PC-9 (cell line): ENCODE measurements at regions not wholly inside any gene's neighbourhood (a gene's known extent, or its start where the extent isn't known, plus 50 kb on each side); places are given as distances from the start of the nearest gene placed in this dataset.

Experiments
- BruUV-seq: library from RNA; stranded (reverse); fragments of 400-500 nt; replicated peaks from 2 replicates; lab custom pipeline; 2021; lab: Mats Ljungman, UMichigan
- CTCF ChIA-PET: fragments of 300-600 bp; sonication (Branson Sonifier 250); formaldehyde crosslinking; loops from one replicate; lab custom pipeline; 2022; ENCODE audit warnings: antibody characterized with exemption; lab: Charles Lee
- POLR2A ChIA-PET: fragments of 300-600 bp; sonication (Branson Sonifier 250); formaldehyde crosslinking; loops from one replicate; lab custom pipeline; 2022; ENCODE audit warnings: antibody characterized with exemption; ENCODE audit not compliant: unreplicated experiment; lab: Charles Lee
- DNase-seq, 2 experiments: peaks; one replicate each; pipeline versions ENCODE4 v3.0.0 to v3.0.0-alpha.2; 2015 to 2022; ENCODE audit warnings: mixed read lengths in 1 of 2
- H2AFZ ChIP-seq: fragments of 200-600 bp; sonication (generic); 2 replicates; pipeline ENCODE4 v1.8.1; 2017; ENCODE audit warnings: antibody characterized with exemption
- H3F3A ChIP-seq: fragments of 200-600 bp; sonication (generic); 2 replicates; pipeline ENCODE4 v1.8.1; 2017; ENCODE audit warnings: antibody characterized with exemption, mild to moderate bottlenecking, low read depth; ENCODE audit not compliant: insufficient read depth
- H3K27ac ChIP-seq: fragments of 200-600 bp; sonication (generic); 2 replicates; pipeline ENCODE4 v1.6.1; 2016; ENCODE audit warnings: mixed run types
- H3K27me3 ChIP-seq: fragments of 200-600 bp; sonication (generic); 2 replicates; pipeline ENCODE4 v1.6.1; 2016; ENCODE audit warnings: low read depth, mixed run types; ENCODE audit not compliant: insufficient read depth
- H3K36me3 ChIP-seq: fragments of 200-600 bp; sonication (generic); 2 replicates; pipeline ENCODE4 v1.6.1; 2016; ENCODE audit warnings: low read depth, mixed run types
- H3K4me1 ChIP-seq: fragments of 200-600 bp; sonication (generic); replicated peaks from 2 replicates; pipeline ENCODE4 v1.6.1; 2016; ENCODE audit warnings: mixed run types; ENCODE audit not compliant: insufficient read depth
- H3K4me2 ChIP-seq: fragments of 200-600 bp; sonication (generic); 2 replicates; pipeline ENCODE4 v1.6.1; 2017; ENCODE audit warnings: mixed run types
- H3K4me3 ChIP-seq: fragments of 200-600 bp; sonication (generic); 2 replicates; pipeline ENCODE4 v1.6.1; 2016; ENCODE audit warnings: mixed run types
- H3K79me2 ChIP-seq: fragments of 200-600 bp; sonication (generic); 2 replicates; pipeline ENCODE4 v1.6.1; 2017; ENCODE audit warnings: low read depth, mixed run types
- H3K9me2 ChIP-seq: fragments of 200-600 bp; sonication (generic); 2 replicates; pipeline ENCODE4 v1.8.1; 2017; ENCODE audit warnings: mild to moderate bottlenecking; ENCODE audit not compliant: insufficient read depth
- H3K9me3 ChIP-seq: fragments of 200-600 bp; sonication (generic); 2 replicates; pipeline ENCODE4 v1.8.1; 2016; ENCODE audit warnings: low read depth; ENCODE audit not compliant: insufficient read depth
- H4K20me1 ChIP-seq: fragments of 200-600 bp; sonication (generic); 2 replicates; pipeline ENCODE4 v1.8.1; 2017; ENCODE audit not compliant: insufficient read depth
- EZH2 ChIP-seq: fragments of 200-600 bp; sonication (generic); IDR thresholded peaks from 2 replicates; pipeline ENCODE4 v1.8.0; 2017; ENCODE audit warnings: antibody characterized with exemption, low read depth
- intact Hi-C: fragments of 100-400 bp; cut with micrococcal nuclease; formaldehyde crosslinking; loops from one replicate; pipeline ENCODE4 v1.10.0; 2022; ENCODE audit not compliant: unreplicated experiment
- TF ChIP-seq, protein P1 (sequence below): fragments of 200-600 bp; sonication (generic); conservative IDR thresholded peaks from 2 replicates; pipeline ENCODE4 v1.6.1; 2017; ENCODE audit warnings: mixed run types, antibody characterized with exemption, mild to moderate bottlenecking, moderate library complexity

- Histone ChIP-seq H3K4me2 (no peak overlapping the region), H3F3A (no peaks in the 10 kb centered on the region), H3K9me2 (no peaks in the 10 kb centered on the region), H3K9me3 (no peaks in the 10 kb centered on the region), H3K27ac (no peak overlapping the region), H3K4me1 (no peaks in the 10 kb centered on the region), H3K27me3 (peaks cover 91% of the 10 kb centered on the region), H3K4me3 (no peak overlapping the region), H3K36me3 (no peaks in the 10 kb centered on the region), H2AFZ (no peak overlapping the region), H4K20me1 (no peaks in the 10 kb centered on the region), H3K79me2 (no peaks in the 10 kb centered on the region)
- intact Hi-C loops = no loop called here
- CTCF ChIA-PET = no interaction called here
- POLR2A ChIA-PET = no interaction called here
- no TSS peak for BruUV-seq
- TF ChIP-seq, protein P1, sequence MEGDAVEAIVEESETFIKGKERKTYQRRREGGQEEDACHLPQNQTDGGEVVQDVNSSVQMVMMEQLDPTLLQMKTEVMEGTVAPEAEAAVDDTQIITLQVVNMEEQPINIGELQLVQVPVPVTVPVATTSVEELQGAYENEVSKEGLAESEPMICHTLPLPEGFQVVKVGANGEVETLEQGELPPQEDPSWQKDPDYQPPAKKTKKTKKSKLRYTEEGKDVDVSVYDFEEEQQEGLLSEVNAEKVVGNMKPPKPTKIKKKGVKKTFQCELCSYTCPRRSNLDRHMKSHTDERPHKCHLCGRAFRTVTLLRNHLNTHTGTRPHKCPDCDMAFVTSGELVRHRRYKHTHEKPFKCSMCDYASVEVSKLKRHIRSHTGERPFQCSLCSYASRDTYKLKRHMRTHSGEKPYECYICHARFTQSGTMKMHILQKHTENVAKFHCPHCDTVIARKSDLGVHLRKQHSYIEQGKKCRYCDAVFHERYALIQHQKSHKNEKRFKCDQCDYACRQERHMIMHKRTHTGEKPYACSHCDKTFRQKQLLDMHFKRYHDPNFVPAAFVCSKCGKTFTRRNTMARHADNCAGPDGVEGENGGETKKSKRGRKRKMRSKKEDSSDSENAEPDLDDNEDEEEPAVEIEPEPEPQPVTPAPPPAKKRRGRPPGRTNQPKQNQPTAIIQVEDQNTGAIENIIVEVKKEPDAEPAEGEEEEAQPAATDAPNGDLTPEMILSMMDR = no peak
- no peak for TF ChIP-seq EZH2
- no peak for DNase-seq
Measured at GRCh38 chr16:49932946-49933345, 77.0 kb upstream of the ZNF423 start.

- H3K79me2 ChIP-seq = no peaks in the 10 kb centered on the region
- POLR2A ChIA-PET = no interaction called here
- no peak overlapping the region for H2AFZ ChIP-seq
- no peak for DNase-seq
- CTCF ChIA-PET = no interaction called here
- H3K27me3 ChIP-seq = peaks cover 60% of the 10 kb centered on the region
- BruUV-seq = no TSS peak
- H3K9me3 ChIP-seq = no peaks in the 10 kb centered on the region
- H3K4me1 ChIP-seq = no peaks in the 10 kb centered on the region
- no peak for TF ChIP-seq EZH2
- TF ChIP-seq, protein P1 = no peak
- no peaks in the 10 kb centered on the region for H4K20me1 ChIP-seq
- no peak overlapping the region for H3K4me2 ChIP-seq
- H3K9me2 ChIP-seq = no peaks in the 10 kb centered on the region
- intact Hi-C loops = no loop called here
- H3K36me3 ChIP-seq = no peaks in the 10 kb centered on the region
- H3K27ac ChIP-seq = no peak overlapping the region
- no peaks in the 10 kb centered on the region for H3F3A ChIP-seq
- H3K4me3 ChIP-seq = no peak overlapping the region
Measured at GRCh38 chr16:49936791-49937190, 80.9 kb upstream of the ZNF423 start.

GRCh38 chr16:49937886-49938285 is 82.0 kb upstream of the ZNF423 start:
- Histone ChIP-seq H3K4me1 (no peaks in the 10 kb centered on the region), H3K27ac (no peak overlapping the region), H3K27me3 (peaks cover 55% of the 10 kb centered on the region), H3K36me3 (no peaks in the 10 kb centered on the region), H3K9me2 (no peaks in the 10 kb centered on the region), H3F3A (no peaks in the 10 kb centered on the region), H3K9me3 (no peaks in the 10 kb centered on the region), H2AFZ (no peak overlapping the region), H4K20me1 (no peaks in the 10 kb centered on the region), H3K4me2 (no peak overlapping the region), H3K4me3 (no peak overlapping the region), H3K79me2 (no peaks in the 10 kb centered on the region)
- POLR2A ChIA-PET = no interaction called here
- TF ChIP-seq EZH2 = no peak
- TF ChIP-seq, protein P1 = no peak
- intact Hi-C loops = no loop called here
- CTCF ChIA-PET = no interaction called here
- DNase-seq = no peak
- no TSS peak for BruUV-seq
